Panc1 (cell line): ENCODE measurements at regions not wholly inside any gene's neighbourhood (a gene's known extent, or its start where the extent isn't known, plus 50 kb on each side); places are given as distances from the start of the nearest gene placed in this dataset.
A peak's percentile ranks its signal among the peaks of the same experiment; 100 is the strongest.

ENCODE experiments used
- ATAC-seq: fragments of 200-7000 bp; cut with Tn5 transposase; 2 replicates; pipeline ENCODE4 v1.9.1; 2020; ENCODE audit warnings: mild to moderate bottlenecking, moderate library complexity
- BruUV-seq: library from RNA; stranded (reverse); fragments of 400-500 nt; replicated peaks from 2 replicates; lab custom pipeline; 2021; lab: Mats Ljungman, UMichigan
- CTCF ChIA-PET: fragments of 300-600 bp; sonication (Branson Sonifier 250); formaldehyde crosslinking; loops from one replicate; lab custom pipeline; 2022; ENCODE audit warnings: antibody characterized with exemption; lab: Charles Lee
- POLR2A ChIA-PET: fragments of 300-600 bp; sonication (Branson Sonifier 250); formaldehyde crosslinking; loops from one replicate; lab custom pipeline; 2022; ENCODE audit warnings: antibody characterized with exemption; lab: Charles Lee
- DNase-seq: peaks from one replicate; pipeline ENCODE4 v3.0.0-alpha.2; 2010; ENCODE audit warnings: low read depth, low spot score
- H3K27ac ChIP-seq: 2 replicates; pipeline ENCODE4 v1.5.1; 2011; ENCODE audit warnings: mild to moderate bottlenecking, low read length, inconsistent platforms
- H3K27me3 ChIP-seq: fragments of 200-500 bp; sonication (Bioruptor generic); 2 replicates; pipeline ENCODE4 v1.6.0; 2014; ENCODE audit warnings: low read length, inconsistent platforms; ENCODE audit not compliant: control insufficient read depth, insufficient read depth
- H3K36me3 ChIP-seq: fragments of 200-500 bp; sonication (Bioruptor generic); 2 replicates; pipeline ENCODE4 v1.5.1; 2014; ENCODE audit warnings: inconsistent platforms, mild to moderate bottlenecking, low read length, moderate library complexity; ENCODE audit not compliant: control insufficient read depth, insufficient read depth
- H3K4me1 ChIP-seq: 2 replicates; pipeline ENCODE4 v1.5.1; 2011; ENCODE audit warnings: inconsistent platforms, mild to moderate bottlenecking, low read length, moderate library complexity; ENCODE audit not compliant: control insufficient read depth, insufficient read depth
- H3K4me3 ChIP-seq, 2 experiments: 2 replicates each; pipeline ENCODE4 v1.5.1; 2011 to 2012; ENCODE audit warnings: low read depth in 2 of 2, low read length in 2 of 2, mild to moderate bottlenecking in 2 of 2, inconsistent platforms in 1 of 2, moderate library complexity in 1 of 2
- H3K9me3 ChIP-seq: fragments of 200-500 bp; sonication (Bioruptor generic); 2 replicates; pipeline ENCODE4 v1.5.1; 2014; ENCODE audit warnings: low read depth, mild to moderate bottlenecking, inconsistent platforms, low read length, moderate library complexity; ENCODE audit not compliant: control insufficient read depth, insufficient read depth
- CTCF ChIP-seq: fragments of 450-650 bp; IDR thresholded peaks from 2 replicates; pipeline ENCODE4 v1.5.1; 2017; ENCODE audit warnings: mild to moderate bottlenecking
- POLR2AphosphoS5 ChIP-seq: IDR thresholded peaks from 2 replicates; pipeline ENCODE4 v1.6.1; 2012; ENCODE audit warnings: mild to moderate bottlenecking, low read depth, low read length, moderate library complexity
- REST ChIP-seq, 2 experiments: IDR thresholded peaks; 2 replicates each; pipeline ENCODE4 v1.6.1; 2011 to 2012; ENCODE audit warnings: low read depth in 2 of 2, control low read depth in 1 of 2, low read length in 1 of 2, mild to moderate bottlenecking in 1 of 2, moderate library complexity in 1 of 2; ENCODE audit not compliant: insufficient read depth in 1 of 2
- SIN3A ChIP-seq: IDR thresholded peaks from 2 replicates; pipeline ENCODE4 v1.6.1; 2012; ENCODE audit warnings: low read depth, mild to moderate bottlenecking, low read length, moderate library complexity, borderline replicate concordance; ENCODE audit not compliant: insufficient read depth
- TCF7L2 ChIP-seq: IDR thresholded peaks from 2 replicates; pipeline ENCODE4 v1.6.1; 2011; ENCODE audit warnings: mild to moderate bottlenecking, low read depth, low read length, inconsistent platforms
- in situ Hi-C: cut with HindIII; loops from 2 replicates; pipeline ENCODE4 v1.10.0; 2016; ENCODE audit warnings: low sequenced_read_pairs, low pct_unique_long_range_greater_than_20kb
- intact Hi-C: fragments of 100-400 bp; cut with micrococcal nuclease; formaldehyde crosslinking; loops from one replicate; pipeline ENCODE4 v1.10.0; 2022; ENCODE audit not compliant: unreplicated experiment

GRCh38 chr2:129800686-129801085 lies 178.8 kb upstream of the RAB6C start:
- intact Hi-C loops (no loop called here), in situ Hi-C loops (no loop called here)
- no peaks in the 10 kb centered on the region for H3K9me3 ChIP-seq
- ChIA-PET POLR2A (no interaction called here), CTCF (no interaction called here)
- no TSS peak for BruUV-seq
- TF ChIP-seq CTCF (no peak), TCF7L2 (no peak), REST (IDR thresholded peaks at IDR 0.05; ENCODE audit: insufficient read depth in 1 of 2, low read depth in 2 of 2, low read length in 1 of 2) (no peak), POLR2AphosphoS5 (no peak), SIN3A (no peak)
- H3K27me3 ChIP-seq, result 0 out of 2 replicates have a peak, but pooled peaks cover 2% of the 10 kb centered on the region
- no peak for ATAC-seq
- no peak overlapping the region for H3K27ac ChIP-seq
- no peak overlapping the region for H3K4me3 ChIP-seq
- no peak for DNase-seq
- no peaks in the 10 kb centered on the region for H3K36me3 ChIP-seq
- no peaks in the 10 kb centered on the region for H3K4me1 ChIP-seq

GRCh38 chr2:129801575-129801974 lies 177.9 kb upstream of the RAB6C start:
- intact Hi-C loops (no loop called here), in situ Hi-C loops (no loop called here)
- no TSS peak for BruUV-seq
- CTCF ChIA-PET, result no interaction called here
- peak; percentile 47 for DNase-seq
- ATAC-seq, result no peak; the same call in 1 of the 2 replicates
- Histone ChIP-seq H3K27ac (no peak overlapping the region), H3K27me3 (0 out of 2 replicates have a peak, but pooled peaks cover 2% of the 10 kb centered on the region), H3K4me3 (no peak overlapping the region), H3K36me3 (no peaks in the 10 kb centered on the region), H3K4me1 (no peaks in the 10 kb centered on the region), H3K9me3 (no peaks in the 10 kb centered on the region)
- POLR2A ChIA-PET, result no interaction called here
- no peak for TF ChIP-seq REST (IDR thresholded peaks at IDR 0.05; ENCODE audit: insufficient read depth in 1 of 2, low read depth in 2 of 2, low read length in 1 of 2)
- TF ChIP-seq POLR2AphosphoS5, result no peak
- no peak for TF ChIP-seq TCF7L2
- no peak for TF ChIP-seq CTCF
- no peak for TF ChIP-seq SIN3A
